GM21447 (cell line): ENCODE measurements at regions not wholly inside any gene's neighbourhood (a gene's known extent, or its start where the extent isn't known, plus 50 kb on each side); places are given as distances from the start of the nearest gene placed in this dataset.
"Not testable (repeated sequence)": the region's sequence is repeated elsewhere in the genome, so short reads cannot be mapped to it uniquely, and the experiment has no call there.

ENCODE experiments used
- ATAC-seq: cut with Tn5 transposase; IDR thresholded peaks from one replicate; pipeline ENCODE4 v1.9.1; 2021; ENCODE audit not compliant: unreplicated experiment

GRCh38 chr10:85293483-85293882 is 965.1 kb downstream of the CCSER2 start:
- ATAC-seq: no peak

DNA sequence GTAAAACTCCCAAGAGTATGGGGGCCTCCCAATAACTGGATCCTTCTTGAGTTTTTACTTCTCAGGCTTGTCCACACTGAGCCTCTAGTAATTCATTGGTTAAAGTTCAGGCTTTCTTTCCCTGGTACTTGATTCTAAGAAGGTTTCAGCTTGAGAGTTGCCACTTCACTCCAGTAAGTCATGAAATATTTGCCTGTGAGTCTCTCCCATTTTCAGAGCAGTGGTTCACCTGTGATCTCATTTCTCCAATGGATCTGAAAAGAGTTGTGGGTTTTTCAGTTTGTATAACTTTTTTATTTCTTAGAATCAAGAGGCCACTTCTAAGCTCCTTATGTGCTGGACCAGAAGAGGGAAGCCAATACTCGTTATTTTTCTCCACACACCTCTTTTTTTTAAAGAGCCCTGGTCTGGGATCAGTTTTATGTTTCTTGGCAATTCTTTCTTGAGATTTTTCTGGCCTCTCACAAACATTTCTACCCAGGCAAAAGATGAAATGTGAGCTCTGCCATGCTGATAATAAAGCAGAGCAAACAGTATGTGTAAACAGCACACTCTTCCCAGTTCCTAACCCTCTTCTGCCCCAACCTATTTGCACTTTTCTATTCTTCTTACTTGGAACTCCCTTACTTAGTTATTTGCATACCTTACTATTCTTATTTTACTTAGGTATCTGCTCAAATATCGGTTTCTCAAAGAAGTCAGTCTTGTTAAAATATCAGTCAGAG is 983.4 kb downstream of the CCSER2 start:
- no peak for ATAC-seq

- no peak for ATAC-seq
Measured at GRCh38 chr10:85315657-85316056, 987.3 kb downstream of the CCSER2 start.

- no peak for ATAC-seq
Measured at GRCh38 chr10:85316276-85316675, 987.9 kb downstream of the CCSER2 start.

- no peak for ATAC-seq
Measured at GRCh38 chr10:85317827-85318226, 989.4 kb downstream of the CCSER2 start.

- ATAC-seq: no peak
Measured at GRCh38 chr10:85318809-85319807, 990.7 kb downstream of the CCSER2 start.

DNA sequence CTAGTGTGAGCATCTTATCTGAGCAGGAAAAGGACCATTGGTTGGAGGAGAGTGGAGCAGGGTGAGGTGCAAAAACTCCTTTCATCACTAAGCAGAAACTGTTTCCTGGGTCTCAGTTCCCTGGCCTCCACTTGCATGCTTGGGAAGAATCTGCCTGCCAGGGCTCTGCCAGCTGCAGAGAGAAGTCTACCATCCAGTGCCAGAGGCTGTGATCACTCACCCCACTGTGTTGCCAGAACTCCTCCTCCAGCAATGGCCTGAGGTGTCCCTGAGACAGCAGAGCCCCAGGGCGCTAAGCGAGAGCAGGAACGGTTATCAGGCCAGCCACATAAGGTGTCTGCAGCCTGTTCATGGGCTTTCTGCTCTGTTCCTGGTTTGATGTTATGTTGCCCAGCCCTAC is 991.4 kb downstream of the CCSER2 start:
- no peak for ATAC-seq

DNA sequence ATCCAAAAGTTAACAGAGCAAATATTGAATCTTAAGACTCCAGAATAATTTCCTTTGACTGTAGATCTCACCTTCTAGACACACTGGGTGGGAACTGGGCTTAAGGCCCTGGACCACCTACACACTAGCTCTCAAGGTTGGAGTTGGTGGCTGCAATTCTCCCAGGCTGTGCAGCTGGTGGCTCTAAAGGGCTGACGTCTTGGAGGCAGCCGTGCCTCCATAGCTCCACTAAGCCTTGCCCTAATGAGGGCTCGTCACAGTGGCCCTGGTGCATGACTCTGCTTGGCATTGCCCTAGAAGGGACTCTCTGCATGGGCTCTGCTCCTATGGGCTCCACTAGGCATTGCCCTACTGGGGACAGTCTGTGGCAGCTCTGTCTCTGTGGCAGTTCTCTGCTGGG is 1005.2 kb downstream of the CCSER2 start:
- no peak for ATAC-seq

DNA sequence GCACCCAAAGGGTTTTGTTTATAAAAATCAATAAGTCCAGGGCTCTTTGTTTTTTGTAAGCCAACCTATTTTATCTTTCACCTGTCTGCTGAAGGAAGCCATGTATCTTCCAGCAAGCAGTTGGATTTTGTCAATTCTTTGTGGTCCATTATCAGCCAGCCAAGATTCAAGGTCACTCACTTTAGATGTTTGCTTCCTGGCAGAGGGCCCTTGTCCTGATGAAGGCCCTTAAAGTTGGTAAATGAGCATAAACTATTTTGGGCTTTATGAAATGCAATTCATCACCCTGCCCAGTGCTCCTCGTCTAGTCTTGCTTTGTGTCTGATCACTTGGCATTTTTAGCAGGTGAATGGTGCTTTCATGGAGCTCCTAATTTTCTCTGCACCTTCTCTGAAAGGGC is 1004.2 kb downstream of the GRID1 start:
- no peak for ATAC-seq

- no peak for ATAC-seq
Measured at GRCh38 chr10:85377029-85377806, 989.4 kb downstream of the GRID1 start.

DNA sequence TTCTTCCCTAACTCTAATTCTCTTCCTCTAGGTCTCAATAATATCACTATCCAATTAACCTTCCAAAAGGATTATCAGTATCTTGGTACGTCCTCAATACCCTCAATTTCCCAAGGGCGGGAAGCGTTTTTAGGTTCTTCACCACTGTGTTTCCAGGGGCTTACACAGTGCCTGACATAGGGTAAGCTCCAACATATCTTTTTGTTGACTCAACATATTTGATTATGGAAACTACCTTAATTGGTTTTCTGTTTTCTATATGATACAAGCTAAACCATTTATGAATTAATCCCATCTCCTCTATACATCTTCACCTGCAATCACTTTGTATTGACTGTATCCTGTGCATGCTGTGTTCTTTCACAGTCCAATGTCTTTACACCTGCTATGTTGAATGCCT is 987.3 kb downstream of the GRID1 start:
- no peak for ATAC-seq

DNA sequence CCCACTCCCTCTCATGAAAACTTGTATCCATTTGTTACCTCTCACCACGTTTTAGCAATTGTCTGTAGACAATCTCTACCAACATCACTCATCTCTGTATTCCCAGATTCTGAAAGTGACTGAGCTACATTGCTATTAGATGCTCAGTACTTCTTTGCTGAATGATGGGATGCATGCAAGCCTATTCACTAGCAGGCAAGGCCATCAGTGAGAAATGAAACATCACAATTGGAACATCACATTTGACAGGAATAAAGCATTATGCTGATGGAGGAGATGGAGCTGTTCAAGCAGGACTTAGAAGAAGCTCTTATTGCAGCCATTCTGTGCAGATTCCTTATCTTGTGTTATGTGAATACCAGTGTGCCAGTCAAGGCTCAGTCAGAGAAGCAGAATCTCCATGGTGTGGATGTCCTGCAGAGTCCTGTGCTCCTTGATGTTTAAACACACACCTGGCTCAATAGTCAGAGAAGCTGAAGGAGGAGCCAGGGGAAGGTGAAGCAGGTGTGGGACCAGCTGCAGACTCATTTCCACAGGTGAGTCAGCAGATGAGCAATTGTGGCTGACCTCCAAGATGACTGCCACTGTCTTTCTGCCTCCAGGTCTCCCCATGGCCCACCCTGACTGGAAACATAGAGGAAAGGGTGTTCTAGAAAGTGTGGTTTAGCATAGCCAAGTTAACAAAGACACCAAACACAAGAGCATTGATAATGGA is 965.5 kb downstream of the GRID1 start:
- no peak for ATAC-seq

- ATAC-seq: no peak
Measured at GRCh38 chr10:85402541-85402940, 964.1 kb downstream of the GRID1 start.

- ATAC-seq: no peak
Measured at GRCh38 chr10:85407088-85407487, 959.5 kb downstream of the GRID1 start.

GRCh38 chr10:85408388-85408787 is 958.2 kb downstream of the GRID1 start:
- no peak for ATAC-seq

DNA sequence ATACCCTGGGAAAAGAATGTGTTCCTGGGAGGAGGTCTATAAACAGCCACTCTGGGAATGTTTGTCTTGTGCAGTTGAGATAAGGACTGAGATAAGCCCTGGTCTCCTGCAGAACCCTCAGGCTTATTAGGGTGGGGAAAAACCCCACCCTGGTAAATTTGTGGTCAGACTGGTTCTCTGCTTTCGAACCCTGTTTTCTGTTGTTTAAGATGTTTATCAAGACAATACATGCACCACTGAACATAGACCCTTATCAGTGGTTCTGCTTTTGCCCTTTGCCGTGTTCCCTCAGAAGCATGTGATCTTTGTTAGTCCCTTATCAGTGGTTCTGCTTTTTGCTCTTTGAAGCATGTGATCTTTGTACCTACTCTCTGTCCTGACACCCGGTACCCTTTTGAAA is 956.0 kb downstream of the GRID1 start:
- not testable (repeated sequence) for ATAC-seq

GRCh38 chr10:85413570-85413969 is 953.0 kb downstream of the GRID1 start:
- no peak for ATAC-seq

- ATAC-seq: no peak
Measured at GRCh38 chr10:85420501-85421191, 945.9 kb downstream of the GRID1 start.

- no peak for ATAC-seq
Measured at GRCh38 chr10:85421421-85421820, 945.2 kb downstream of the GRID1 start.

GRCh38 chr10:85429126-85429525 is 937.5 kb downstream of the GRID1 start:
- ATAC-seq: no peak
